ENCODE measurements at regions not wholly inside any gene's neighbourhood (a gene's known extent, or its start where the extent isn't known, plus 50 kb on each side); places are given as distances from the start of the nearest gene placed in this dataset.

- TF ChIP-seq CTCF (IDR thresholded peaks at IDR 0.05 in 4 of 5, conservative IDR thresholded peaks at IDR 0.05 in 1 of 5) (no peak), POLR2A (IDR thresholded peaks at IDR 0.05) (no peak)
Observed at GRCh38 chr15:36373550-36373949, 205.9 kb upstream of the CDIN1 start.
